ENCODE measurements at regions not wholly inside any gene's neighbourhood (a gene's known extent, or its start where the extent isn't known, plus 50 kb on each side); places are given as distances from the start of the nearest gene placed in this dataset.

- DNase-seq (ENCODE audit: low read depth): no peak
Observed at GRCh38 chr4:60189286-60189685, 1010.8 kb upstream of the ADGRL3 start.

GRCh38 chr4:60194214-60194613, 1005.9 kb upstream of the ADGRL3 start:
- no peak for DNase-seq (ENCODE audit: low read depth)

GRCh38 chr4:60195256-60195655, 1004.9 kb upstream of the ADGRL3 start:
- no peak for DNase-seq (ENCODE audit: low read depth)

- DNase-seq (ENCODE audit: low read depth): no peak
Observed at GRCh38 chr4:60201052-60201673, 999.0 kb upstream of the ADGRL3 start.

GRCh38 chr4:60209588-60209987, 990.5 kb upstream of the ADGRL3 start:
- no peak for DNase-seq (ENCODE audit: low read depth)

- no peak for DNase-seq (ENCODE audit: low read depth)
Observed at GRCh38 chr4:60215906-60216305, 984.2 kb upstream of the ADGRL3 start.

GRCh38 chr4:60216752-60217151, 983.4 kb upstream of the ADGRL3 start:
- no peak for DNase-seq (ENCODE audit: low read depth)

- DNase-seq (ENCODE audit: low read depth): no peak
Observed at GRCh38 chr4:60221866-60222265, 978.3 kb upstream of the ADGRL3 start.

- DNase-seq (ENCODE audit: low read depth): no peak
Observed at GRCh38 chr4:60223208-60223923, 976.8 kb upstream of the ADGRL3 start.

- no peak for DNase-seq (ENCODE audit: low read depth)
Observed at GRCh38 chr4:60241866-60242265, 958.3 kb upstream of the ADGRL3 start.

GRCh38 chr4:60249784-60250183, 950.3 kb upstream of the ADGRL3 start:
- DNase-seq (ENCODE audit: low read depth): no peak

GRCh38 chr4:60250657-60251056, 949.5 kb upstream of the ADGRL3 start:
- no peak for DNase-seq (ENCODE audit: low read depth)

GRCh38 chr4:60259781-60260180, 940.3 kb upstream of the ADGRL3 start:
- DNase-seq (ENCODE audit: low read depth): no peak

- DNase-seq (ENCODE audit: low read depth): no peak
Observed at GRCh38 chr4:60266505-60266904, 933.6 kb upstream of the ADGRL3 start.

GRCh38 chr4:60296386-60296785, 903.7 kb upstream of the ADGRL3 start:
- DNase-seq (ENCODE audit: low read depth): no peak

- no peak for DNase-seq (ENCODE audit: low read depth)
Observed at GRCh38 chr4:60313611-60314178, 886.4 kb upstream of the ADGRL3 start.

- DNase-seq (ENCODE audit: low read depth): no peak
Observed at GRCh38 chr4:60314416-60314815, 885.7 kb upstream of the ADGRL3 start.

- DNase-seq (ENCODE audit: low read depth): no peak
Observed at GRCh38 chr4:60315586-60315985, 884.5 kb upstream of the ADGRL3 start.

GRCh38 chr4:60326735-60327134, 873.4 kb upstream of the ADGRL3 start:
- no peak for DNase-seq (ENCODE audit: low read depth)

GRCh38 chr4:60327651-60328050, 872.5 kb upstream of the ADGRL3 start:
- no peak for DNase-seq (ENCODE audit: low read depth)

GRCh38 chr4:60344908-60345307, 855.2 kb upstream of the ADGRL3 start:
- no peak for DNase-seq (ENCODE audit: low read depth)

GRCh38 chr4:60345392-60345791, 854.7 kb upstream of the ADGRL3 start:
- no peak for DNase-seq (ENCODE audit: low read depth)

- no peak for DNase-seq (ENCODE audit: low read depth)
Observed at GRCh38 chr4:60359746-60360367, 840.3 kb upstream of the ADGRL3 start.
